PC-9 (cell line): ENCODE measurements at regions not wholly inside any gene's neighbourhood (a gene's known extent, or its start where the extent isn't known, plus 50 kb on each side); places are given as distances from the start of the nearest gene placed in this dataset.

Source experiments
- BruUV-seq: library from RNA; stranded (reverse); fragments of 400-500 nt; replicated peaks from 2 replicates; lab custom pipeline; 2021; lab: Mats Ljungman, UMichigan
- CTCF ChIA-PET: fragments of 300-600 bp; sonication (Branson Sonifier 250); formaldehyde crosslinking; loops from one replicate; lab custom pipeline; 2022; ENCODE audit warnings: antibody characterized with exemption; lab: Charles Lee
- POLR2A ChIA-PET: fragments of 300-600 bp; sonication (Branson Sonifier 250); formaldehyde crosslinking; loops from one replicate; lab custom pipeline; 2022; ENCODE audit warnings: antibody characterized with exemption; ENCODE audit not compliant: unreplicated experiment; lab: Charles Lee
- DNase-seq, 2 experiments: peaks; one replicate each; pipeline versions ENCODE4 v3.0.0 to v3.0.0-alpha.2; 2015 to 2022; ENCODE audit warnings: mixed read lengths in 1 of 2
- H2AFZ ChIP-seq: fragments of 200-600 bp; sonication (generic); 2 replicates; pipeline ENCODE4 v1.8.1; 2017; ENCODE audit warnings: antibody characterized with exemption
- H3F3A ChIP-seq: fragments of 200-600 bp; sonication (generic); 2 replicates; pipeline ENCODE4 v1.8.1; 2017; ENCODE audit warnings: antibody characterized with exemption, mild to moderate bottlenecking, low read depth; ENCODE audit not compliant: insufficient read depth
- H3K27ac ChIP-seq: fragments of 200-600 bp; sonication (generic); 2 replicates; pipeline ENCODE4 v1.6.1; 2016; ENCODE audit warnings: mixed run types
- H3K27me3 ChIP-seq: fragments of 200-600 bp; sonication (generic); 2 replicates; pipeline ENCODE4 v1.6.1; 2016; ENCODE audit warnings: low read depth, mixed run types; ENCODE audit not compliant: insufficient read depth
- H3K36me3 ChIP-seq: fragments of 200-600 bp; sonication (generic); 2 replicates; pipeline ENCODE4 v1.6.1; 2016; ENCODE audit warnings: low read depth, mixed run types
- H3K4me1 ChIP-seq: fragments of 200-600 bp; sonication (generic); replicated peaks from 2 replicates; pipeline ENCODE4 v1.6.1; 2016; ENCODE audit warnings: mixed run types; ENCODE audit not compliant: insufficient read depth
- H3K4me2 ChIP-seq: fragments of 200-600 bp; sonication (generic); 2 replicates; pipeline ENCODE4 v1.6.1; 2017; ENCODE audit warnings: mixed run types
- H3K4me3 ChIP-seq: fragments of 200-600 bp; sonication (generic); 2 replicates; pipeline ENCODE4 v1.6.1; 2016; ENCODE audit warnings: mixed run types
- H3K79me2 ChIP-seq: fragments of 200-600 bp; sonication (generic); 2 replicates; pipeline ENCODE4 v1.6.1; 2017; ENCODE audit warnings: low read depth, mixed run types
- H3K9me2 ChIP-seq: fragments of 200-600 bp; sonication (generic); 2 replicates; pipeline ENCODE4 v1.8.1; 2017; ENCODE audit warnings: mild to moderate bottlenecking; ENCODE audit not compliant: insufficient read depth
- H3K9me3 ChIP-seq: fragments of 200-600 bp; sonication (generic); 2 replicates; pipeline ENCODE4 v1.8.1; 2016; ENCODE audit warnings: low read depth; ENCODE audit not compliant: insufficient read depth
- H4K20me1 ChIP-seq: fragments of 200-600 bp; sonication (generic); 2 replicates; pipeline ENCODE4 v1.8.1; 2017; ENCODE audit not compliant: insufficient read depth
- EZH2 ChIP-seq: fragments of 200-600 bp; sonication (generic); IDR thresholded peaks from 2 replicates; pipeline ENCODE4 v1.8.0; 2017; ENCODE audit warnings: antibody characterized with exemption, low read depth
- intact Hi-C: fragments of 100-400 bp; cut with micrococcal nuclease; formaldehyde crosslinking; loops from one replicate; pipeline ENCODE4 v1.10.0; 2022; ENCODE audit not compliant: unreplicated experiment
- TF ChIP-seq, protein P1 (sequence below): fragments of 200-600 bp; sonication (generic); conservative IDR thresholded peaks from 2 replicates; pipeline ENCODE4 v1.6.1; 2017; ENCODE audit warnings: mixed run types, antibody characterized with exemption, mild to moderate bottlenecking, moderate library complexity

- POLR2A ChIA-PET, result no interaction called here
- H3K4me1 ChIP-seq, result peaks cover 47% of the 10 kb centered on the region
- peaks cover 5% of the 10 kb centered on the region; the same call in 1 of the 2 replicates for H3K9me3 ChIP-seq
- H3K27me3 ChIP-seq, result no peaks in the 10 kb centered on the region
- peaks cover 14% of the 10 kb centered on the region; the same call in 1 of the 2 replicates for H3F3A ChIP-seq
- CTCF ChIA-PET, result no interaction called here
- no TSS peak for BruUV-seq
- DNase-seq, result no peak
- intact Hi-C loops, result loop anchor here (5.0 kb wide), 1 partner anchor 71 kb away; no protein-coding TSS in a partner anchor
- H3K36me3 ChIP-seq, result no peaks in the 10 kb centered on the region
- no peaks in the 10 kb centered on the region for H3K79me2 ChIP-seq
- H4K20me1 ChIP-seq, result no peaks in the 10 kb centered on the region
- no peak overlapping the region for H2AFZ ChIP-seq
- peak overlapping the region; percentile 63; the same call in 1 of the 2 replicates for H3K27ac ChIP-seq
- TF ChIP-seq, protein P1, sequence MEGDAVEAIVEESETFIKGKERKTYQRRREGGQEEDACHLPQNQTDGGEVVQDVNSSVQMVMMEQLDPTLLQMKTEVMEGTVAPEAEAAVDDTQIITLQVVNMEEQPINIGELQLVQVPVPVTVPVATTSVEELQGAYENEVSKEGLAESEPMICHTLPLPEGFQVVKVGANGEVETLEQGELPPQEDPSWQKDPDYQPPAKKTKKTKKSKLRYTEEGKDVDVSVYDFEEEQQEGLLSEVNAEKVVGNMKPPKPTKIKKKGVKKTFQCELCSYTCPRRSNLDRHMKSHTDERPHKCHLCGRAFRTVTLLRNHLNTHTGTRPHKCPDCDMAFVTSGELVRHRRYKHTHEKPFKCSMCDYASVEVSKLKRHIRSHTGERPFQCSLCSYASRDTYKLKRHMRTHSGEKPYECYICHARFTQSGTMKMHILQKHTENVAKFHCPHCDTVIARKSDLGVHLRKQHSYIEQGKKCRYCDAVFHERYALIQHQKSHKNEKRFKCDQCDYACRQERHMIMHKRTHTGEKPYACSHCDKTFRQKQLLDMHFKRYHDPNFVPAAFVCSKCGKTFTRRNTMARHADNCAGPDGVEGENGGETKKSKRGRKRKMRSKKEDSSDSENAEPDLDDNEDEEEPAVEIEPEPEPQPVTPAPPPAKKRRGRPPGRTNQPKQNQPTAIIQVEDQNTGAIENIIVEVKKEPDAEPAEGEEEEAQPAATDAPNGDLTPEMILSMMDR, result no peak
- no peak for TF ChIP-seq EZH2
- no peak overlapping the region for H3K4me2 ChIP-seq
- H3K9me2 ChIP-seq, result no peaks in the 10 kb centered on the region
- H3K4me3 ChIP-seq, result no peak overlapping the region
These were observed 199.9 kb upstream of the KRR1 start for GRCh38 chr12:75711271-75711670.

DNA sequence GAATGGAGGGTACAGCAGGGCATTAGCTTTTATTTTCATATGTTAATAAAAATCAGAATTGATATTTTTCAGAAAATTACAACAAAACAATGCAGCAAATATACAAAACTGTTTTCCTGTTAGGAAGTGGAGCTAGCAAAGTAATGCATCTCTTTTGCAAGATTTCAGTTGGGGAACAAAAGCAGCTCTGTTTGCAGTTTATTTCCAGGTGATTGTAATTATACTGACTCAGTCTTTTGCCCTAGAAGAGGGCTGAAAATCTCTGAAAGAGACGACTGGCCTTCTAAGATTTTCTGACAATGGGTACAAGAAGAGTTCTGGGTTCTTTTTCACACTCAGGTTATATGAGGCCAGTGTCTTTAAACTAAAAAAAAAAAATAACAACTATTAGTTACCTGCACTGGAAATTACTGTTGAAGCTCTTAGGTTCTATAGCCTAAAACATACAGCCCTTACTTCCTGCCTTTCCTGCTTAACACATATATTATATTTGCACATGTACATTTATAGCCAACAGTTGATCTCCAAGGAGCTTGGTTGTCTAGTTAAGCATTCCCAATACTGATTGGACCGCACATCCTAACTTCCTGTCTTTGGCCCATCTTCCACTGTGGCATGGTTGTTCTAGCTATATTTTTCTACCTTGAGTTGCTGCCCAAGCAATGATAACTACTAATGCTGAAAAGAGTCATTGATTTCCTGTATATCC is 199.1 kb upstream of the KRR1 start:
- TF ChIP-seq, protein P1, result no peak
- TF ChIP-seq EZH2, result no peak
- no peak overlapping the region for H2AFZ ChIP-seq
- no TSS peak for BruUV-seq
- intact Hi-C loops, result loop anchor here (5.0 kb wide), 1 partner anchor 72 kb away; no protein-coding TSS in a partner anchor
- H4K20me1 ChIP-seq, result no peaks in the 10 kb centered on the region
- POLR2A ChIA-PET, result no interaction called here
- DNase-seq, result no peak
- H3K4me1 ChIP-seq, result peaks cover 47% of the 10 kb centered on the region
- peaks cover 18% of the 10 kb centered on the region; the same call in 1 of the 2 replicates for H3F3A ChIP-seq
- H3K9me3 ChIP-seq, result peaks cover 5% of the 10 kb centered on the region; the same call in 1 of the 2 replicates
- no peaks in the 10 kb centered on the region for H3K36me3 ChIP-seq
- no peaks in the 10 kb centered on the region for H3K9me2 ChIP-seq
- H3K27me3 ChIP-seq, result no peaks in the 10 kb centered on the region
- H3K27ac ChIP-seq, result no peak overlapping the region
- no peak overlapping the region for H3K4me2 ChIP-seq
- CTCF ChIA-PET, result no interaction called here
- no peak overlapping the region for H3K4me3 ChIP-seq
- H3K79me2 ChIP-seq, result no peaks in the 10 kb centered on the region

DNA sequence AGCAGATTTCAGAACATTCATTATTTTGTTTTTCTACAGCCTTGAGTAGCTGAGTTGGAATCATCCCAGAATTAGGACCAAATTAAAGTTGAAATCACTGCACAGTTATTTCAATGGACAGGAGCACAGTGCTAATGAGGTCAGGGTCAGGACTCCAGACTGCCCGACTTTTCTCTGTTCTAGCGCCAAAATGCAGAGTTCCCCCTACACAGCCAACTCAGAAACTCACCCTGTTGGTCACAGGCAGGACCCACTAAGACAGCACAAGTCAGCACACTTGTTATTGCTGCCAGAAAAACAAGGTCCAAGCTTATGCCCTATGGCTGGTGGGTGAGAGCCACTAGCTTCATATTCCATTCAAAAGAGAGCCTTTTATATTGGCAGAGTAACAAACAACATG is 198.1 kb upstream of the KRR1 start:
- CTCF ChIA-PET, result no interaction called here
- Histone ChIP-seq H4K20me1 (no peaks in the 10 kb centered on the region), H3K9me2 (no peaks in the 10 kb centered on the region), H3K79me2 (no peaks in the 10 kb centered on the region), H3K9me3 (peaks cover 5% of the 10 kb centered on the region; the same call in 1 of the 2 replicates), H3K27ac (no peak overlapping the region), H2AFZ (no peak overlapping the region), H3K4me2 (no peak overlapping the region), H3K4me3 (no peak overlapping the region), H3K27me3 (no peaks in the 10 kb centered on the region), H3F3A (peaks cover 18% of the 10 kb centered on the region; the same call in 1 of the 2 replicates), H3K36me3 (no peaks in the 10 kb centered on the region), H3K4me1 (peaks cover 41% of the 10 kb centered on the region)
- TF ChIP-seq, protein P1, result no peak
- TF ChIP-seq EZH2, result no peak
- BruUV-seq, result no TSS peak
- POLR2A ChIA-PET, result no interaction called here
- DNase-seq, result no peak
- intact Hi-C loops, result no loop called here
